ENCODE measurements at regions not wholly inside any gene's neighbourhood (a gene's known extent, or its start where the extent isn't known, plus 50 kb on each side); places are given as distances from the start of the nearest gene placed in this dataset.
"Not testable (repeated sequence)": the region's sequence is repeated elsewhere in the genome, so short reads cannot be mapped to it uniquely, and the experiment has no call there.

DNA sequence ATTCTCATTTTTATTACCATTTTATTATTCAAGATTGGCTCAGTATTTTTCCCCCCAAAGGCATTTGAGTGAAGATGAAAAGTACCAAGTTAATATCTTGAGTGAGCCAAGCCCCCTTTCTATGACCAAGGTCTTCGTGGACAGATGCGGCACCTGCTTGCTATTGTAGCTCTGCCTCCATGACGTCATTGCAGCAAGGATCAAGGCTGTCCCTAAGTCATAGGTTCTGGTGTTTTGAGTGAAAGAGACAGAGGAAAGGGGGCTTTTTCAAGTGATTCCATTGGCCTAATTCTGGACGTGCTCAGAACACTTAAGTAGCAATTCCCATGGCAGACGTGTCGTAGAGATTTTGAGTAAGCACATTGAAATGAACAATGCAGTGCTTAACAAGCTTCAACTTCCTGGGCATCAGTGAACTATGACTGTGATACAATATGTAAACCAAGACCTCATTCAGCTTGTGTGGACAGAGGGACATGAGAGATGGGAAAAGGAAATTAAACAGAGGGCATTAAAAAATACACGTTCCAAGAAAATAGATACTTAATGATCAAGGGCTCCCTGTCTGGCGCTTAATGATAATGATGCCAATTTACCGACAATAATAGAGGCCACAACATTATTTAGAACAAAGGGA, 248.7 kb upstream of the NPVF start:
- H3K27ac Mint-ChIP-seq, result no peak overlapping the region
- H3K4me1 Mint-ChIP-seq, result peaks cover 6% of the 10 kb centered on the region
- peaks cover 16% of the 10 kb centered on the region for H3K27me3 Mint-ChIP-seq (ENCODE audit: low read depth)
- TF ChIP-seq CTCF (IDR thresholded peaks at IDR 0.05; ENCODE audit: unreplicated experiment), result no peak
- no peak overlapping the region for H3K4me3 Mint-ChIP-seq
- no peaks in the 10 kb centered on the region for H3K36me3 Mint-ChIP-seq
- no peak for DNase-seq (ENCODE audit: low spot score in 2 of 2, unreplicated experiment in 2 of 2)
- H3K9me3 Mint-ChIP-seq, result no peaks in the 10 kb centered on the region

DNA sequence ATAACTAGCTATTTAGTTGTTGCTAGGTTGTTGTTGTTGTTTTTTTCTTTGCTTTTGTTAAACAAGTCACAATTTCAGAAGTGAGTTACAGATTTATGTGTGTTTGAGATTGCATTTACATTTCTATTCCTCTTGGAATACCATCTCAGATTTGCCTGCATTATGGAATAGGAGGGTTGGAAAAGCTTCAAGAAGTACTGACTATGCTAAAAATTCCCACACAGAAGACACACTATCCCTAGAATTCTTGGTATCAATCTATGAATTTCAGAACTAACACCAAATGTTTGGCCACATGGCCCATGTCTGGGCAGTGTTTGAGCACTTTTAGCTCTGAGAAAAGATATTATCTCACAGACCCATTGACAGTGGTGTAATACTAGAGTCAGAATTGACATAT, 249.9 kb upstream of the NPVF start:
- H3K9me3 Mint-ChIP-seq; H3K27me3 Mint-ChIP-seq (ENCODE audit: low read depth); H3K27ac Mint-ChIP-seq; DNase-seq (ENCODE audit: low spot score in 2 of 2, unreplicated experiment in 2 of 2); H3K36me3 Mint-ChIP-seq; H3K4me3 Mint-ChIP-seq: not testable (repeated sequence)
- H3K4me1 Mint-ChIP-seq, result peaks cover 17% of the 10 kb centered on the region

- no peak for TF ChIP-seq CTCF (IDR thresholded peaks at IDR 0.05; ENCODE audit: unreplicated experiment)
- DNase-seq (ENCODE audit: low spot score in 2 of 2, unreplicated experiment in 2 of 2), result no peak
- Mint-ChIP-seq H3K27ac (no peak overlapping the region), H3K9me3 (no peaks in the 10 kb centered on the region), H3K4me3 (no peak overlapping the region), H3K27me3 (ENCODE audit: low read depth) (no peaks in the 10 kb centered on the region), H3K4me1 (peaks cover 21% of the 10 kb centered on the region), H3K36me3 (no peaks in the 10 kb centered on the region)
Observed at GRCh38 chr7:25478925-25479324, 250.6 kb upstream of the NPVF start.

- Mint-ChIP-seq H3K9me3 (no peaks in the 10 kb centered on the region), H3K36me3 (no peaks in the 10 kb centered on the region), H3K27ac (no peak overlapping the region), H3K27me3 (ENCODE audit: low read depth) (no peaks in the 10 kb centered on the region), H3K4me3 (no peak overlapping the region), H3K4me1 (peaks cover 37% of the 10 kb centered on the region)
- TF ChIP-seq CTCF (IDR thresholded peaks at IDR 0.05; ENCODE audit: unreplicated experiment), result no peak
- DNase-seq (ENCODE audit: low spot score in 2 of 2, unreplicated experiment in 2 of 2), result no peak
Observed at GRCh38 chr7:25481891-25482290, 253.6 kb upstream of the NPVF start.

DNA sequence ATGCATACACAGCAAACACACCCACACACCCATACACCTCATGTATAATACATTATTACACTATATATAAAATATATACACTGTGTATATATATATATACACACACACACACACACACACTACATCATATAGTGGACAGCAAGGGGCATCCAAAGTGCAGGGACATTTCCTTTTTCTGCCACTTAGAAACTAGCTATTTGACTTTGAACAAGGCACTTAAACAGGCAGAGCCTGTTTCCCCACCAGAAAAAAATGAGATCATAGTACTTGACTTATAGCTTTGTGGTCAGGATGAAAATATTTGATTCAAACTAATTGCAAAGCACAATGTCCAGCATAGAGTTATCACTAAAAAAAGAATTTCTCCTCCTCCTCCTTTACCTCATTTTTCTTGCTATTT, 254.3 kb upstream of the NPVF start:
- TF ChIP-seq CTCF (IDR thresholded peaks at IDR 0.05; ENCODE audit: unreplicated experiment), result no peak

DNA sequence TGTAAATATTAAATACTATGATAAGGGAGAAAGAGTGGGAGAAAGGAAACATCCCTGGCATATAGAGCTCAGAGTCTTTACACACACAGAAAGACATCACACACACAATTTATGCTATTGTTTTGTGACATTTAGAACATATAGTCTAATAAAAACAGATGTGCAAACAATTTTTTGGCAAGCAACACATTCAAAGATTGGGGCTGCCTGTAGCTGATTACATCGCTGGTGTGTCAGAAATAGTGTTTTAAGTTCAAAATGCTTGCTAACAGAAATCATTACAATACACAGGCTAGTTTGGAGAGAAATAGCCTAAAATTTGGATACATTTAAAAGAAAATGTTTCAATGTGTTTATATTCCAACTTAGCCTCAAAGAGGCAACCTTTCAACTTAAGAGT, 256.7 kb upstream of the NPVF start:
- TF ChIP-seq CTCF (IDR thresholded peaks at IDR 0.05; ENCODE audit: unreplicated experiment), result no peak
- H3K36me3 Mint-ChIP-seq, result no peaks in the 10 kb centered on the region
- peaks cover 5% of the 10 kb centered on the region for H3K9me3 Mint-ChIP-seq
- H3K4me3 Mint-ChIP-seq, result no peak overlapping the region
- no peak overlapping the region for H3K27ac Mint-ChIP-seq
- H3K27me3 Mint-ChIP-seq (ENCODE audit: low read depth), result no peaks in the 10 kb centered on the region
- no peak for DNase-seq (ENCODE audit: low spot score in 2 of 2, unreplicated experiment in 2 of 2)
- peaks cover 41% of the 10 kb centered on the region for H3K4me1 Mint-ChIP-seq

More for the DNA sequence above, 254.3 kb upstream of the NPVF start:
- Mint-ChIP-seq H3K4me3 (no peak overlapping the region), H3K36me3 (no peaks in the 10 kb centered on the region), H3K27me3 (ENCODE audit: low read depth) (no peaks in the 10 kb centered on the region), H3K9me3 (no peaks in the 10 kb centered on the region), H3K27ac (no peak overlapping the region), H3K4me1 (peaks cover 41% of the 10 kb centered on the region)
- no peak for DNase-seq (ENCODE audit: low spot score in 2 of 2, unreplicated experiment in 2 of 2)

All from mesothelial cell of epicardium (in vitro differentiated cells).